Activated naive CD8-positive, alpha-beta T cell treated with anti-CD3 and anti-CD28 coated beads, Interleukin-2, amount 50 U/mL, for 16 hours (primary cell): ENCODE measurements at regions not wholly inside any gene's neighbourhood (a gene's known extent, or its start where the extent isn't known, plus 50 kb on each side); places are given as distances from the start of the nearest gene placed in this dataset.

ENCODE experiments used
- DNase-seq: peaks from one replicate; pipeline ENCODE4 v3.0.0-alpha.2; 2020; ENCODE audit warnings: low read depth, low spot score

GRCh38 chr12:124489915-124490583 is 77.4 kb downstream of the NCOR2 start:
- no peak for DNase-seq

- DNase-seq: no peak
Measured at GRCh38 chr12:124489220-124489619, 78.2 kb downstream of the NCOR2 start.

- DNase-seq: no peak
Measured at GRCh38 chr12:124488520-124488919, 78.9 kb downstream of the NCOR2 start.

- DNase-seq: no peak
Measured at GRCh38 chr12:124487834-124488165, 79.6 kb downstream of the NCOR2 start.

- DNase-seq: no peak
Measured at GRCh38 chr12:124487066-124487833, 80.2 kb downstream of the NCOR2 start.

- DNase-seq: no peak
Measured at GRCh38 chr12:124486346-124486963, 81.0 kb downstream of the NCOR2 start.

- DNase-seq: no peak
Measured at GRCh38 chr12:124485371-124485770, 82.0 kb downstream of the NCOR2 start.

- no peak for DNase-seq
Measured at GRCh38 chr12:124484526-124484953, 82.9 kb downstream of the NCOR2 start.

- no peak for DNase-seq
Measured at GRCh38 chr12:124484067-124484466, 83.3 kb downstream of the NCOR2 start.

GRCh38 chr12:124482901-124483799 is 84.3 kb downstream of the NCOR2 start:
- DNase-seq: no peak

- no peak for DNase-seq
Measured at GRCh38 chr12:124482567-124482893, 84.9 kb downstream of the NCOR2 start.

GRCh38 chr12:124481772-124482566 is 85.4 kb downstream of the NCOR2 start:
- no peak for DNase-seq

GRCh38 chr12:124481257-124481750 is 86.1 kb downstream of the NCOR2 start:
- no peak for DNase-seq

GRCh38 chr12:124480469-124481256 is 86.7 kb downstream of the NCOR2 start:
- DNase-seq: no peak

GRCh38 chr12:124479680-124480468 is 87.5 kb downstream of the NCOR2 start:
- no peak for DNase-seq

- no peak for DNase-seq
Measured at GRCh38 chr12:124478985-124479645, 88.3 kb downstream of the NCOR2 start.

- DNase-seq: no peak
Measured at GRCh38 chr12:124478416-124478815, 89.0 kb downstream of the NCOR2 start.

GRCh38 chr12:124477107-124477915 is 90.1 kb downstream of the NCOR2 start:
- DNase-seq: no peak
